IMR-90 (cell line): ENCODE measurements at regions not wholly inside any gene's neighbourhood (a gene's known extent, or its start where the extent isn't known, plus 50 kb on each side); places are given as distances from the start of the nearest gene placed in this dataset.

Source experiments
- ATAC-seq: fragments of 200-7000 bp; cut with Tn5 transposase; 2 replicates; pipeline ENCODE4 v1.9.1; 2020; ENCODE audit warnings: low read depth, mild to moderate bottlenecking, moderate library complexity
- BruUV-seq: library from RNA; stranded (reverse); fragments of 400-500 nt; replicated peaks from 2 replicates; lab custom pipeline; 2021; lab: Mats Ljungman, UMichigan
- CTCF ChIA-PET: fragments of 300-600 bp; formaldehyde crosslinking; extraction: SDS; loops from one replicate; lab custom pipeline; 2021; ENCODE audit warnings: antibody characterized with exemption; lab: Yijun Ruan, JAX
- POLR2A ChIA-PET: fragments of 300-600 bp; sonication (Branson Sonifier 250); formaldehyde crosslinking; loops from one replicate; lab custom pipeline; 2022; ENCODE audit warnings: antibody characterized with exemption; ENCODE audit not compliant: unreplicated experiment; lab: Charles Lee
- DNase-seq: peaks from one replicate; pipeline ENCODE4 v3.0.0; 2013
- H2AFZ ChIP-seq: replicated peaks from 2 replicates; pipeline ENCODE3; 2013; ENCODE audit warnings: low read length, mild to moderate bottlenecking; ENCODE audit not compliant: poor library complexity
- H2AK5ac ChIP-seq: 2 replicates; pipeline ENCODE4 v1.6.1; 2013; ENCODE audit warnings: low read depth, low read length, inconsistent platforms
- H2AK9ac ChIP-seq: replicated peaks from 2 replicates; pipeline ENCODE3; 2013; ENCODE audit warnings: mild to moderate bottlenecking, low read depth, low read length, moderate library complexity; ENCODE audit not compliant: poor library complexity
- H2BK120ac ChIP-seq: 2 replicates; pipeline ENCODE4 v1.6.1; 2013; ENCODE audit warnings: low read depth, low read length, inconsistent platforms
- H2BK15ac ChIP-seq: 3 replicates; pipeline ENCODE4 v1.6.1; 2013; ENCODE audit warnings: low read depth, low read length, inconsistent platforms
- H2BK20ac ChIP-seq: 2 replicates; pipeline ENCODE4 v1.6.1; 2013; ENCODE audit warnings: low read depth, mild to moderate bottlenecking, inconsistent platforms, low read length, moderate library complexity
- H2BK5ac ChIP-seq: 2 replicates; pipeline ENCODE4 v1.6.1; 2013; ENCODE audit warnings: mild to moderate bottlenecking, low read depth, low read length, inconsistent platforms; ENCODE audit not compliant: poor library complexity, severe bottlenecking
- H3K14ac ChIP-seq: replicated peaks from 2 replicates; pipeline ENCODE4 v1.6.1; 2013; ENCODE audit warnings: low read depth, low read length, inconsistent platforms
- H3K18ac ChIP-seq: 2 replicates; pipeline ENCODE4 v1.6.1; 2013; ENCODE audit warnings: low read depth, low read length, control low read depth
- H3K23ac ChIP-seq: 2 replicates; pipeline ENCODE4 v1.6.1; 2013; ENCODE audit warnings: low read depth, low read length, inconsistent platforms
- H3K27ac ChIP-seq: 2 replicates; pipeline ENCODE4 v1.5.1; 2013; ENCODE audit warnings: mild to moderate bottlenecking, control low read depth, low read length; ENCODE audit not compliant: insufficient read depth
- H3K27me3 ChIP-seq: 2 replicates; pipeline ENCODE4 v1.6.1; 2013; ENCODE audit warnings: low read length; ENCODE audit not compliant: control insufficient read depth, insufficient read depth
- H3K36me3 ChIP-seq: 2 replicates; pipeline ENCODE4 v1.6.1; 2013; ENCODE audit warnings: low read length, mixed read lengths; ENCODE audit not compliant: control insufficient read depth, insufficient read depth
- H3K4ac ChIP-seq: 2 replicates; pipeline ENCODE4 v1.6.1; 2013; ENCODE audit warnings: low read depth, low read length, inconsistent platforms
- H3K4me1 ChIP-seq: 2 replicates; pipeline ENCODE4 v1.6.1; 2013; ENCODE audit warnings: low read length, mixed read lengths; ENCODE audit not compliant: control insufficient read depth, insufficient read depth
- H3K4me2 ChIP-seq: 2 replicates; pipeline ENCODE4 v1.6.1; 2013; ENCODE audit warnings: low read depth, mild to moderate bottlenecking, control low read depth, low read length, moderate library complexity
- H3K4me3 ChIP-seq: 2 replicates; pipeline ENCODE4 v1.5.1; 2013; ENCODE audit warnings: low read depth, mild to moderate bottlenecking, control low read depth, low read length, moderate library complexity; ENCODE audit not compliant: insufficient read depth
- H3K56ac ChIP-seq: 2 replicates; pipeline ENCODE4 v1.6.1; 2013; ENCODE audit warnings: low read length, inconsistent platforms; ENCODE audit not compliant: insufficient read depth; ENCODE audit errors: extremely low read depth
- H3K79me1 ChIP-seq, 2 experiments: 2 replicates each; pipeline ENCODE4 v1.6.1; 2013; ENCODE audit warnings: low read length in 2 of 2, inconsistent platforms in 1 of 2, low read depth in 1 of 2
- H3K9ac ChIP-seq: 2 replicates; pipeline ENCODE4 v1.6.1; 2013; ENCODE audit warnings: low read depth, low read length, control low read depth
- H3K9me1 ChIP-seq: 2 replicates; pipeline ENCODE4 v1.6.1; 2013; ENCODE audit warnings: low read length, inconsistent platforms; ENCODE audit not compliant: insufficient read depth
- H3K9me3 ChIP-seq: 2 replicates; pipeline ENCODE4 v1.6.1; 2013; ENCODE audit warnings: low read length; ENCODE audit not compliant: control insufficient read depth, insufficient read depth
- H4K20me1 ChIP-seq: 2 replicates; pipeline ENCODE4 v1.6.1; 2013; ENCODE audit warnings: low read length, inconsistent platforms; ENCODE audit not compliant: insufficient read depth
- H4K5ac ChIP-seq: 2 replicates; pipeline ENCODE4 v1.6.1; 2013; ENCODE audit warnings: mild to moderate bottlenecking, low read depth, low read length, control low read depth
- H4K8ac ChIP-seq, 2 experiments: 2 replicates each; pipeline ENCODE4 v1.6.1; 2013; ENCODE audit warnings: low read depth in 2 of 2, low read length in 2 of 2, control low read depth in 1 of 2, inconsistent platforms in 1 of 2
- H4K91ac ChIP-seq: 2 replicates; pipeline ENCODE4 v1.6.1; 2013; ENCODE audit warnings: low read depth, low read length, inconsistent platforms; ENCODE audit not compliant: insufficient read depth
- BHLHE40 ChIP-seq: fragments of 150-350 bp; IDR thresholded peaks from 2 replicates; pipeline ENCODE4 v1.6.1; 2016; ENCODE audit warnings: mild to moderate bottlenecking, low read depth, low read length
- CEBPB ChIP-seq: IDR thresholded peaks from 2 replicates; pipeline ENCODE4 v1.6.1; 2012; ENCODE audit warnings: low read depth, low read length, improper control_type of control experiment
- CHD1 ChIP-seq: IDR thresholded peaks from 2 replicates; pipeline ENCODE4 v1.6.1; 2012; ENCODE audit warnings: low read depth, low read length, improper control_type of control experiment
- ELK1 ChIP-seq: fragments of 150-350 bp; IDR thresholded peaks from 2 replicates; pipeline ENCODE4 v1.6.1; 2016; ENCODE audit warnings: low read depth, mild to moderate bottlenecking, low read length, moderate library complexity, borderline replicate concordance
- FOS ChIP-seq: fragments of 150-350 bp; IDR thresholded peaks from 2 replicates; pipeline ENCODE4 v1.6.1; 2016; ENCODE audit warnings: low read depth, low read length
- MAFK ChIP-seq: IDR thresholded peaks from 2 replicates; pipeline ENCODE4 v1.6.1; 2012; ENCODE audit warnings: low read depth, low read length, improper control_type of control experiment
- MAZ ChIP-seq: IDR thresholded peaks from 2 replicates; pipeline ENCODE4 v1.6.1; 2012; ENCODE audit warnings: low read depth, mild to moderate bottlenecking, low read length, improper control_type of control experiment, moderate library complexity, borderline replicate concordance
- MXI1 ChIP-seq: IDR thresholded peaks from 2 replicates; pipeline ENCODE4 v1.6.1; 2012; ENCODE audit warnings: low read depth, mild to moderate bottlenecking, low read length, moderate library complexity, borderline replicate concordance
- NFE2L2 ChIP-seq: fragments of 150-350 bp; IDR thresholded peaks from 2 replicates; pipeline ENCODE4 v1.6.1; 2016; ENCODE audit warnings: low read depth, mild to moderate bottlenecking, low read length
- POLR2A ChIP-seq: IDR thresholded peaks from 2 replicates; pipeline ENCODE4 v1.6.1; 2012; ENCODE audit warnings: mild to moderate bottlenecking, low read depth, low read length
- RAD21 ChIP-seq: IDR thresholded peaks from 2 replicates; pipeline ENCODE4 v1.6.1; 2012; ENCODE audit warnings: low read length, improper control_type of control experiment
- RCOR1 ChIP-seq: IDR thresholded peaks from 2 replicates; pipeline ENCODE4 v1.6.1; 2012; ENCODE audit warnings: mild to moderate bottlenecking, low read length, improper control_type of control experiment; ENCODE audit not compliant: insufficient replicate concordance
- RFX5 ChIP-seq: IDR thresholded peaks from 2 replicates; pipeline ENCODE4 v1.8.0; 2012; ENCODE audit warnings: low read depth, mild to moderate bottlenecking, low read length, moderate library complexity
- SMC3 ChIP-seq: fragments of 150-350 bp; IDR thresholded peaks from 2 replicates; pipeline ENCODE4 v1.6.1; 2016; ENCODE audit warnings: low read depth, mild to moderate bottlenecking, antibody characterized with exemption, low read length, moderate library complexity
- WGBS, 2 experiments: methylation state at CpG; one replicate each; pipeline versions ENCODE4 v1.1.5 to v1.1.7; 2013; ENCODE audit warnings: missing lambda C conversion rate in 2 of 2; ENCODE audit not compliant: insufficient read length in 1 of 2; ENCODE audit errors: extremely low coverage in 2 of 2; 5-methylcytosine and 5-hydroxymethylcytosine counted together
- dilution Hi-C: fragments of 300-500 bp; cut with HindIII; formaldehyde crosslinking; loops from one replicate; pipeline ENCODE4 v1.14.3; 2018; ENCODE audit warnings: low sequenced_read_pairs; ENCODE audit not compliant: unreplicated experiment
- in situ Hi-C: fragments of 300-500 bp; cut with MboI; formaldehyde crosslinking; loops from 3 replicates; pipeline ENCODE4 v1.14.3; 2019; ENCODE audit warnings: low sequenced_read_pairs, inconsistent platforms, mixed read lengths
- intact Hi-C: fragments of 100-400 bp; cut with micrococcal nuclease; formaldehyde crosslinking; loops from 2 replicates; pipeline ENCODE4 v1.10.0; 2022
- TF ChIP-seq, protein P1 (sequence below): conservative IDR thresholded peaks from 2 replicates; pipeline ENCODE4 v1.5.1; 2012; ENCODE audit warnings: mild to moderate bottlenecking, low read depth, low read length, improper control_type of control experiment
- TF ChIP-seq, protein P2 (sequence below): fragments of 150-350 bp; IDR thresholded peaks from 2 replicates; pipeline ENCODE4 v1.6.1; 2017; ENCODE audit warnings: mild to moderate bottlenecking, antibody characterized with exemption, low read length, low read depth

GRCh38 chr13:87356314-87356713 lies 314.9 kb upstream of the SLITRK5 start:
- no peak overlapping the region for H3K14ac ChIP-seq
- intact Hi-C loops (no loop called here), in situ Hi-C loops (no loop called here), dilution Hi-C loops (no loop called here)
- no peak overlapping the region for H2AK9ac ChIP-seq
- no peak overlapping the region for H2BK20ac ChIP-seq
- CTCF ChIA-PET: no interaction called here
- no peak overlapping the region for H4K91ac ChIP-seq
- BruUV-seq: no TSS peak
- no peak overlapping the region for H3K4me2 ChIP-seq
- H2AK5ac ChIP-seq: no peak overlapping the region
- H3K9me3 ChIP-seq: peaks cover 3% of the 10 kb centered on the region
- no peak overlapping the region for H3K56ac ChIP-seq
- no peak overlapping the region for H4K8ac ChIP-seq
- H2BK120ac ChIP-seq: no peak overlapping the region
- no peak overlapping the region for H2AFZ ChIP-seq
- H4K5ac ChIP-seq: no peak overlapping the region
- no peaks in the 10 kb centered on the region for H3K4me1 ChIP-seq
- H3K27me3 ChIP-seq: no peaks in the 10 kb centered on the region
- DNase-seq: no peak
- no peak overlapping the region for H3K9ac ChIP-seq
- WGBS, 2 experiments: 54% methylated on average over 4 of the region's 8 CpGs; no CpG with 5 or more reads in 1 of the 2 experiments
- no peak overlapping the region for H3K4me3 ChIP-seq
- H4K20me1 ChIP-seq: no peaks in the 10 kb centered on the region
- H2BK5ac ChIP-seq: no peak overlapping the region
- H3K9me1 ChIP-seq: no peaks in the 10 kb centered on the region
- H2BK15ac ChIP-seq: no peak overlapping the region
- H3K36me3 ChIP-seq: no peaks in the 10 kb centered on the region
- ATAC-seq: no peak
- H3K23ac ChIP-seq: no peak overlapping the region
- TF ChIP-seq CHD1: no peak
- no peak for TF ChIP-seq POLR2A
- TF ChIP-seq MXI1: no peak
- no peak for TF ChIP-seq BHLHE40
- no peak for TF ChIP-seq NFE2L2
- no peak for TF ChIP-seq SMC3
- TF ChIP-seq MAZ: no peak
- no peak for TF ChIP-seq FOS
- no peak for TF ChIP-seq RCOR1
- TF ChIP-seq MAFK: no peak
- no peak for TF ChIP-seq ELK1
- TF ChIP-seq, protein P1, sequence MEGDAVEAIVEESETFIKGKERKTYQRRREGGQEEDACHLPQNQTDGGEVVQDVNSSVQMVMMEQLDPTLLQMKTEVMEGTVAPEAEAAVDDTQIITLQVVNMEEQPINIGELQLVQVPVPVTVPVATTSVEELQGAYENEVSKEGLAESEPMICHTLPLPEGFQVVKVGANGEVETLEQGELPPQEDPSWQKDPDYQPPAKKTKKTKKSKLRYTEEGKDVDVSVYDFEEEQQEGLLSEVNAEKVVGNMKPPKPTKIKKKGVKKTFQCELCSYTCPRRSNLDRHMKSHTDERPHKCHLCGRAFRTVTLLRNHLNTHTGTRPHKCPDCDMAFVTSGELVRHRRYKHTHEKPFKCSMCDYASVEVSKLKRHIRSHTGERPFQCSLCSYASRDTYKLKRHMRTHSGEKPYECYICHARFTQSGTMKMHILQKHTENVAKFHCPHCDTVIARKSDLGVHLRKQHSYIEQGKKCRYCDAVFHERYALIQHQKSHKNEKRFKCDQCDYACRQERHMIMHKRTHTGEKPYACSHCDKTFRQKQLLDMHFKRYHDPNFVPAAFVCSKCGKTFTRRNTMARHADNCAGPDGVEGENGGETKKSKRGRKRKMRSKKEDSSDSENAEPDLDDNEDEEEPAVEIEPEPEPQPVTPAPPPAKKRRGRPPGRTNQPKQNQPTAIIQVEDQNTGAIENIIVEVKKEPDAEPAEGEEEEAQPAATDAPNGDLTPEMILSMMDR: no peak
- TF ChIP-seq, protein P2, sequence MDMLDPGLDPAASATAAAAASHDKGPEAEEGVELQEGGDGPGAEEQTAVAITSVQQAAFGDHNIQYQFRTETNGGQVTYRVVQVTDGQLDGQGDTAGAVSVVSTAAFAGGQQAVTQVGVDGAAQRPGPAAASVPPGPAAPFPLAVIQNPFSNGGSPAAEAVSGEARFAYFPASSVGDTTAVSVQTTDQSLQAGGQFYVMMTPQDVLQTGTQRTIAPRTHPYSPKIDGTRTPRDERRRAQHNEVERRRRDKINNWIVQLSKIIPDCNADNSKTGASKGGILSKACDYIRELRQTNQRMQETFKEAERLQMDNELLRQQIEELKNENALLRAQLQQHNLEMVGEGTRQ: no peak
- TF ChIP-seq RFX5: no peak
- no peak for TF ChIP-seq RAD21
- no peak for TF ChIP-seq CEBPB
- H3K27ac ChIP-seq: no peak overlapping the region
- H3K18ac ChIP-seq: no peak overlapping the region
- no peak overlapping the region for H3K4ac ChIP-seq
- H3K79me1 ChIP-seq: no peaks in the 10 kb centered on the region
- POLR2A ChIA-PET: no interaction called here
